NCI-H1417 (cell line): ENCODE measurements at regions not wholly inside any gene's neighbourhood (a gene's known extent, or its start where the extent isn't known, plus 50 kb on each side); places are given as distances from the start of the nearest gene placed in this dataset.

ENCODE experiments used
- DNase-seq, 3 experiments: peaks; one replicate each; lab custom pipeline; 2025; lab: John Stamatoyannopoulos, UW

- peak in 2 of 3 experiments; percentile 17 to 78 for DNase-seq
These were observed 352.4 kb downstream of the KLF5 start for GRCh38 chr13:73411067-73411809.

GRCh38 chr13:73406454-73406853, 347.6 kb downstream of the KLF5 start:
- DNase-seq = no peak

- no peak for DNase-seq
These were observed 345.8 kb downstream of the KLF5 start for GRCh38 chr13:73404581-73404980.

- DNase-seq = peak in 1 of 3 experiments; percentile 26
These were observed 344.7 kb downstream of the KLF5 start for GRCh38 chr13:73403355-73404120.

GRCh38 chr13:73401769-73402168, 343.0 kb downstream of the KLF5 start:
- DNase-seq = peak in 1 of 3 experiments; percentile 12

- peak in 1 of 3 experiments; percentile 27 for DNase-seq
These were observed 340.8 kb downstream of the KLF5 start for GRCh38 chr13:73399347-73400216.

GRCh38 chr13:73397496-73398305, 338.9 kb downstream of the KLF5 start:
- no peak for DNase-seq

- DNase-seq = no peak
These were observed 335.3 kb downstream of the KLF5 start for GRCh38 chr13:73394066-73394465.

- no peak for DNase-seq
These were observed 331.3 kb downstream of the KLF5 start for GRCh38 chr13:73390100-73390499.

GRCh38 chr13:73388586-73388985, 329.8 kb downstream of the KLF5 start:
- DNase-seq = no peak

GRCh38 chr13:73387318-73387717, 328.5 kb downstream of the KLF5 start:
- no peak for DNase-seq

GRCh38 chr13:73385848-73386247, 327.0 kb downstream of the KLF5 start:
- DNase-seq = no peak

- DNase-seq = no peak
These were observed 314.1 kb downstream of the KLF5 start for GRCh38 chr13:73372666-73373627.

GRCh38 chr13:73370066-73370465, 311.3 kb downstream of the KLF5 start:
- no peak for DNase-seq

GRCh38 chr13:73369095-73369494, 310.3 kb downstream of the KLF5 start:
- no peak for DNase-seq

GRCh38 chr13:73368608-73369007, 309.8 kb downstream of the KLF5 start:
- peak in 1 of 3 experiments; percentile 17 for DNase-seq

GRCh38 chr13:73367886-73368285, 309.1 kb downstream of the KLF5 start:
- no peak for DNase-seq

GRCh38 chr13:73366241-73366640, 307.4 kb downstream of the KLF5 start:
- DNase-seq = peak in 1 of 3 experiments; percentile 42

GRCh38 chr13:73365681-73366080, 306.9 kb downstream of the KLF5 start:
- DNase-seq = peak in 1 of 3 experiments; percentile 56

GRCh38 chr13:73365252-73365651, 306.4 kb downstream of the KLF5 start:
- DNase-seq = peak in 2 of 3 experiments; percentile 56 to 95
